ENCODE measurements at regions not wholly inside any gene's neighbourhood (a gene's known extent, or its start where the extent isn't known, plus 50 kb on each side); places are given as distances from the start of the nearest gene placed in this dataset.

DNA sequence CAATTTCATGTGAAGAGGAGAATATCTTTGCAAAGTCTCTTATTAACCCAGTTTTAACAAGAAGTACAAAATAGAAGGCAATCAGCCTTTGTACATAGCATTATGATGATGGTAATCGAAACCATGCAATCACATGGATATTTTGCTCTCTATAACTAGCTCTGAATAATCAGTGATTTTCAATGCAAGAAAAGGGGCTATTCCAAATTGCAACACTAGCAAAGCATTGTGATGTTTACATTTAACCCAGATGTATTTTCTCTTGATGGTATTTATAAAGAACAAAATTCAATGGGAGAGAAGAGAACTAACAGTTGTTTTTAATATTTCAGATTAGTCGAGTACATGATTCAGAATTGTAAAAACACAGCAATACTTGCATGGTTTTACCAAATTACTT is 437.5 kb upstream of the DMAC1 start:
- peak in 1 of 4 donors; percentile 10 for DNase-seq
- H3K9me3 ChIP-seq: no peaks in the 10 kb centered on the region
- H3K4me3 ChIP-seq: no peak overlapping the region
- TF ChIP-seq, protein P1, sequence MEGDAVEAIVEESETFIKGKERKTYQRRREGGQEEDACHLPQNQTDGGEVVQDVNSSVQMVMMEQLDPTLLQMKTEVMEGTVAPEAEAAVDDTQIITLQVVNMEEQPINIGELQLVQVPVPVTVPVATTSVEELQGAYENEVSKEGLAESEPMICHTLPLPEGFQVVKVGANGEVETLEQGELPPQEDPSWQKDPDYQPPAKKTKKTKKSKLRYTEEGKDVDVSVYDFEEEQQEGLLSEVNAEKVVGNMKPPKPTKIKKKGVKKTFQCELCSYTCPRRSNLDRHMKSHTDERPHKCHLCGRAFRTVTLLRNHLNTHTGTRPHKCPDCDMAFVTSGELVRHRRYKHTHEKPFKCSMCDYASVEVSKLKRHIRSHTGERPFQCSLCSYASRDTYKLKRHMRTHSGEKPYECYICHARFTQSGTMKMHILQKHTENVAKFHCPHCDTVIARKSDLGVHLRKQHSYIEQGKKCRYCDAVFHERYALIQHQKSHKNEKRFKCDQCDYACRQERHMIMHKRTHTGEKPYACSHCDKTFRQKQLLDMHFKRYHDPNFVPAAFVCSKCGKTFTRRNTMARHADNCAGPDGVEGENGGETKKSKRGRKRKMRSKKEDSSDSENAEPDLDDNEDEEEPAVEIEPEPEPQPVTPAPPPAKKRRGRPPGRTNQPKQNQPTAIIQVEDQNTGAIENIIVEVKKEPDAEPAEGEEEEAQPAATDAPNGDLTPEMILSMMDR (IDR thresholded peaks at IDR 0.05): no peak
- H3K4me1 ChIP-seq: no peaks in the 10 kb centered on the region
- ATAC-seq: no peak
- intact Hi-C loops (cut with DNase I): no loop called here
- H3K27me3 ChIP-seq: no peaks in the 10 kb centered on the region
- no peaks in the 10 kb centered on the region for H3K36me3 ChIP-seq
- no peak overlapping the region for H3K27ac ChIP-seq

DNA sequence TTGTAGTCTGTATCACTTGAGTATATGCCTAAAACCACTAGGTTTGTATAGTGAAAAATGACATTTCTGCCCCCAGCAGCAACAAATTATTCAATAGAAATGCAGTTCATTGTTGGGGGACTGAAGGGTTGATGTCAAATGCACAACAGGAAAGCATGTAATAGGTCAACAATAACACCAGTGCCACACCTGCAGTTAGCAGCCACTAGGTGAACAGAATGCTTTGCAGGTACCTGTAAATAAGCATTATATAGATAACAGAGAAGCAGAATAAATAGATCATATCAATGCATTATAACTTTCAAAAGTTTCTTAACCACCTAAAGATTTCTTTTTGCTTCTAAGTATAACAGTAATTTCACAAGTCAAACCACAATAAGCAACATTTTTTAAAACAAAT is 435.9 kb upstream of the DMAC1 start:
- Histone ChIP-seq H3K9me3 (no peaks in the 10 kb centered on the region), H3K4me1 (no peaks in the 10 kb centered on the region), H3K36me3 (no peaks in the 10 kb centered on the region), H3K27ac (no peak overlapping the region), H3K4me3 (no peak overlapping the region), H3K27me3 (no peaks in the 10 kb centered on the region)
- TF ChIP-seq, protein P1 (IDR thresholded peaks at IDR 0.05): no peak
- ATAC-seq (no peak), DNase-seq (no peak)
- intact Hi-C loops (cut with DNase I): no loop called here

DNA sequence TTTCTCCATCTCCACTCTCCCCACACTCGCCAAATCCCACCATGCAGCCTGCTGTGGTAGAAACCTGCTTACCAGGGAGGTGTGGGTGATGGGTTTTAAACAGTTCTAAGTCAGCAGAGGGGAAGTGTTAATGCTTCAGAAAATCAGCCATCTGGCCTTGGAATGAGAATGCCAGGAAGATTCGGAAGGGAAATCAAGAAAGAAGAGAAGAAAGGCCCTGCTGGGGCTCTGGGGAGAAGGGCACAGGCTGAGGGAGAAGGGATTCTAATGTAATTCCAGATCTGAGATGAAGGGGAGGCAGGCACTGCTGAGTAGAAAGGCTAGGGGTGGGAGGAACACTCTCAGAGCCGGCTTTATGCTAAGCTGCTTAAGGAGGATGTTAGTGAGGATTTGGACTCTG is 434.7 kb upstream of the DMAC1 start:
- no peak overlapping the region for H3K27ac ChIP-seq
- TF ChIP-seq, protein P1 (IDR thresholded peaks at IDR 0.05): no peak

DNA sequence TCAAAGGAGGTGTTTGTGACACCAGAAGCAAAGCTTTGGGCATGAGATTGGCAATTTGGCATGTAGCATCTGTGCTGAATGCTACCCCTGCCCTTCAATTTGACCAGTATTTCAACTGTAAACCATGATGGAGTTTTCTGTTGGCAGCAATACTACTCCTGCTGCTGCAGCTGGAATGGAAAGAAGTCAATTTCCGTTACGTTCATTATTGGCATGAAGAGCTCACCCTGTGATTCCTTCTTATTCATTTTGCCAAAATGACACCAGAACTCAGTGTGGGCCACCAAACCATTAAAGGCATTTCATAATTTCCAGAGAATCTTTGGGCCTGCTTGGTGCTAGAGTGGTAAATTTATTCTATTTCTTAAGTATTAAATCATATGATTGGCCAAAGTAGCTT is 433.1 kb upstream of the DMAC1 start:
- no peak for DNase-seq
- Histone ChIP-seq H3K4me1 (no peaks in the 10 kb centered on the region), H3K27ac (no peak overlapping the region), H3K9me3 (no peaks in the 10 kb centered on the region), H3K4me3 (no peak overlapping the region), H3K36me3 (no peaks in the 10 kb centered on the region), H3K27me3 (no peaks in the 10 kb centered on the region)
- TF ChIP-seq, protein P1 (IDR thresholded peaks at IDR 0.05): no peak
- ATAC-seq: no peak
- intact Hi-C loops (cut with DNase I): no loop called here

More for the DNA sequence above, 434.7 kb upstream of the DMAC1 start:
- H3K4me1 ChIP-seq: no peaks in the 10 kb centered on the region
- no peaks in the 10 kb centered on the region for H3K36me3 ChIP-seq
- no peak for DNase-seq
- intact Hi-C loops (cut with DNase I): no loop called here
- ATAC-seq: no peak
- no peaks in the 10 kb centered on the region for H3K9me3 ChIP-seq
- no peaks in the 10 kb centered on the region for H3K27me3 ChIP-seq
- H3K4me3 ChIP-seq: no peak overlapping the region

DNA sequence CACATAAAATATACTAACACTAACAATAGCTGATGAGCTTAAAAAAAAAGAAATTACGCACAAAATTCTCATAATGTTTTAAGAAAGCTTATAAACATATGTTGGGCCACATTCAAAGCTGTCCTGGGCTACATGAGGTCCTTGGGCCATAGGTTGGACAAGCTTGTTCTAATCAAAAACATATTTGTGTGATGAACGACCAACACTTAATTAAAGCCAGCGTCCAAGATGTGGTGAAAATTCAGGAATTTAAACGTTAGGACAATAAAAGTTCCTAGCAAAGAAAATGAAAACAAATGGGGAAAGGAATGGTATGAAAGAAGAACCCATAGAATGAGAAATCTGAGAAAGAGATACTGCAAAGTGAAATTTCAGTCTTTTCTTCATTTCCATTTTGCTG is 429.6 kb upstream of the DMAC1 start:
- H3K27me3 ChIP-seq: no peaks in the 10 kb centered on the region
- no peak overlapping the region for H3K4me3 ChIP-seq
- TF ChIP-seq, protein P1 (IDR thresholded peaks at IDR 0.05): no peak
- no peaks in the 10 kb centered on the region for H3K9me3 ChIP-seq
- H3K27ac ChIP-seq: no peak overlapping the region
- no peaks in the 10 kb centered on the region for H3K36me3 ChIP-seq
- no peaks in the 10 kb centered on the region for H3K4me1 ChIP-seq
- ATAC-seq (no peak), DNase-seq (peak in 2 of 4 donors; percentile 18 to 21)
- intact Hi-C loops (cut with DNase I): no loop called here

Data from left lung (tissue), 4 donors.